ENCODE measurements at regions not wholly inside any gene's neighbourhood (a gene's known extent, or its start where the extent isn't known, plus 50 kb on each side); places are given as distances from the start of the nearest gene placed in this dataset.

GRCh38 chr4:138320030-138320429 lies 77.9 kb upstream of the SLC7A11 start:
- no peak for DNase-seq (ENCODE audit: low read depth)

- no peak for DNase-seq (ENCODE audit: low read depth)
Measured at GRCh38 chr4:138317175-138317748, 75.1 kb upstream of the SLC7A11 start.

GRCh38 chr4:138312536-138312911 lies 70.4 kb upstream of the SLC7A11 start:
- DNase-seq (ENCODE audit: low read depth), result no peak

DNA sequence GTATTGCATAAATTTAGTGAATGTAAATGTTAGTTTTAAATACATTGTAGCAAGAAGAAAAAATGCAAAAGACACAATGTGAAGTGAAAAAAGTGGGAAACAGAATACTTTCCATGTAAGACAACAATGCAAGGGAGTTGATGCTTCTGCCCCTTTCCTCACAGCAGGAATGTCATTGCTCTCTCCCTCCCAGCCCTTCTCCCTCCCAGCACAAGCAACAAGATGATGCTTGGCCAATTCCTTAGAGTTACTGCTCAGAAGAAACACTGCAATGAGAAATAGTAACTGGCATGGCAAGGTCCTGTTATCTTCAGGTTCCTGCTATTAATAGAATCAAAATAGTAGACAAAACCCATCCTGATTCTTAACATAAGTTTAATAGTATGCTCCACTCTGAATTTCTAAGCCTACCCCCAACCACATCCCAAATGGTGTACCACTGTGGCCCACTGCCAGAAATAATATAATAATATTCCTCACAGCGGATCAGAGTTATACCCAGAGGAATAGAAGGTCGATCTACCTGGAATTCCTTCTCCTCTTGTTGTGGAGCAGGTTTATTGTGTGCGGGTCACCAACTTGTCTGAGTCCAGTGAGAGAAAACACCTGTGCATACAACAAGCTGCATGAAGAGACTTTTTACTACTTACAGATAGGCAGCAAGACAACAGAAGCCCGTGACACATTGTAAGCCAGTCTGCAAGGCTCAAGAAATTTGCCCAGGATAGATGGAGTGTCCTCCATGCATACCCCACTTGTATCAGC lies 69.8 kb upstream of the SLC7A11 start:
- DNase-seq (ENCODE audit: low read depth), result no peak

DNA sequence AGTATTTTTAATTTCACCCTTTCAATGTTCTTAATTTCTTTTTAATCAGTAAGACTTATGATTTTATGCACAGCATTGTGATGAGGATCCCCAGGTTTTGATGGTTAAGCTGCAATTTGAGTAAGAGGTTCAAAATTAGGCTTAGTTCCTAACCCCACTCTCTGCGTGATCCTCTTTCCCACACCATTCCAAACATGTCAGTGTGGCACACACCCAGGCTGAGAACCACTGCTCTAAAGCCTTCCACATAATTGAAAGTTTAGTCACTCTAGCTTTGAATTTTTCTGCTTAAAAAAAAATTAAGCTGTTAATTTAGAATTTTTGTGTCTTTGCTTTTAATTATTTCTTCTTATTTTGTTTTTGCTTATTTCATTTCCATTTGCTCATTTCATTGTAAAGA lies 68.8 kb upstream of the SLC7A11 start:
- DNase-seq (ENCODE audit: low read depth), result peak; percentile 69

DNA sequence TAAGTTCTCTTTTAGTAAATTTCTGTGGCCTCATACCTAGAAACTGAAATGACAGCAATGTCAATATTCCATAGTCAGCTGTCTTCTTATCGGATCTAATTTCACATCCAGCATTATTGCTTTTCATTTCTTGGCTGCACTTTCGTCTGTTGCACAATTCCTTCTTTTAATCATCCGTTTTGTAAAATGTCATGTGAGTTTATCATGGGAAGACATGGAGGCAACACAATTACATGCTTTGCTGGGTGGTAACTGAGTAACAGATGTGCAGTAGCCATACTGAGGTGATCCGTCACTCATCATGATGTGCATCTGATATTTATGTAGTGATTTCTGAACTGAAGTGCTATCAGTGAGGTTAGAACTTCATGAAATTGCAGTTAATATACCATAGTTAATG lies 68.3 kb upstream of the SLC7A11 start:
- DNase-seq (ENCODE audit: low read depth), result no peak

- DNase-seq (ENCODE audit: low read depth), result peak; percentile 98
Measured at GRCh38 chr4:138308356-138308755, 66.2 kb upstream of the SLC7A11 start.

- DNase-seq (ENCODE audit: low read depth), result peak; percentile 3
Measured at GRCh38 chr4:138307319-138307718, 65.2 kb upstream of the SLC7A11 start.

GRCh38 chr4:138305050-138305449 lies 62.9 kb upstream of the SLC7A11 start:
- DNase-seq (ENCODE audit: low read depth), result no peak

DNA sequence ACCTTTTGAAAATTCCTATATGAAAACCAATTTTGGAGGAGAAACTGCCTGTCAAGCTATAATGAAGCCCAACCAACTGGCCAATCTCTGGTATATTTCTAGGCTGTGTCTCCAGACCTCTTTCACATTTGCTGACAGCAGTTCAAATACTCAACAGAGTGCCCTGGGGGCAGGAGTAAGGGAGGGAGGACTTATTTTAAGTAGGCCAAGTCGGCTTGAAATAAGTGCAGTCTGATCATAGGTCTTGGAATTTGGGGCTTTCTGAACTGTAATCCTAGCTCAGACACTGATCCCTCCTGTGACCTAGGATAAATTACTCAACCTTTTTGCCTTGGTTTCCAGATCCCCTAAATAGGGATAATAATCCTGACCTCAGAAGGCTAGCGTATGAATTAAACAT lies 59.4 kb upstream of the SLC7A11 start:
- DNase-seq (ENCODE audit: low read depth), result peak; percentile 67

GRCh38 chr4:138300616-138301015 lies 58.5 kb upstream of the SLC7A11 start:
- DNase-seq (ENCODE audit: low read depth), result peak; percentile 42

DNA sequence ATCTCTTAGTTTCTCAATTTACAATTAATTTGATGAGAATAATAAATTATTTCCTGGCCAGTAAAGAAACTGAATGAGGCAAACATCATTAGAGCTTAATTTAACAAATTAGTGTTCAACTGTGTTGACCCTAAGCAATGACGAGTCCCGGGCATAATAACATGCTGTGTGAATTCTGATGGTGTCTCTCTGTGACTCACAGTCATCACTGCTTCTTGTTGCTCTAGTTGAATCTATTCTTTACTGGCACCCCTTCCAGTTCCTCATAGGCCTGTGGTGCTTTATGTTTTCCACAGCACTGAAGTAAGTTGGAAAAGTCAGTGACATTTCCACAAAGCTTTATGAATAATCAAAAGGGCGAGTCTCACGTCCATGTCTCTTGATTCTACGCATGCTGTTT lies 57.7 kb upstream of the SLC7A11 start:
- no peak for DNase-seq (ENCODE audit: low read depth)

DNA sequence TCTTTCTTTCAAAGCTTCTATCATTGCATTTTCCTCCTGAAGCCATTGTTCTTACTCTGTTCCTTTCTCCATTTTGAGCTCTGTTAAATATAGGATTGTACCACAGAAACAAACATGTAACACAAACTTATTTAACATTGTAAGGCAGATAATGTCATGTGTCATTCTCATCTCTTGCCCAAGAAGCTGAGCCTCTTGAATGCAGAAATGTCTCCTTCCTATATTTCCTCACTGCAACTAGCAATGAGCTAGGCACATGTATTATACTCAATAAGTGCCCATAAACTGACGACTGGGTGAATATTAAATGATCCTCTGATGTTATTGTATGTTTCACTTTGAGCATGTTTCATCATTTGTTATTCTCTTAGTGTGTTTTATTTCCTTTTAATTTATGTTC lies 56.7 kb upstream of the SLC7A11 start:
- DNase-seq (ENCODE audit: low read depth), result no peak

DNA sequence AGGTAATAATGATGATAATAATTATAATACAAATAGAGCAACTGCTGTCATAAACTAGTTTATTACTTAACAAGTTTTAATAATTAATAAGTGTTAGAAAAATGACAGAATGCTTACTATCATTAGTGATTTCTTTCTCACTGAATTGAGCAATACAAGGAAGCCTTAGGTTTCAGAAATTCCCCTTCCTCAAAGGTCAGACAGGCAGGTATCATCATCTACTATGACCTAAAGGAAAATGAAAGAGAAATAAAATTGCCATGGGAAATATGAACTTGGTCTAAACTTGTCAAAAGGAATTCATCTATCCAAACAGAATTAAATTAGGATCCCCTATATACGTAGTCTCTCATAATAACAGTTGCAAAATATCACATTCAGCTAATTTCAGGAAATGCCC lies 56.3 kb upstream of the SLC7A11 start:
- no peak for DNase-seq (ENCODE audit: low read depth)

GRCh38 chr4:138297743-138298405 lies 55.7 kb upstream of the SLC7A11 start:
- DNase-seq (ENCODE audit: low read depth), result no peak

DNA sequence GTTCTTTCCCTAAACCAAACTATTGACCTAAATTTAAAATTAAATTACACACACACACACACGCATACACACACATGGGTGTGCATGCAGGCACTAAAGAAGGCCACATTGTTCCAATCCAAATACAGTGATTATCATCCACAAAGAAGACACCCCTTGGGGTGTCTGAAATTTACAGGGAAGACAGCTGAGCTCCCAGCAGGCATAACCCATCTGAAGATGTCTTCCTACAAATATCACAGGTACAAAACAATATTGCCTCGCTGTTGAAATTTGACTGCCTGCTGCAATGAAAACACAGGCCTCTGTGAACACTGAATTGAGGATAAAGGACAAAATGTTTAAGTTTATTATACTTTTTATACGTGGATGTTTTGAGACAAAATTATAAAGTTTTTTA lies 50.2 kb upstream of the SLC7A11 start:
- DNase-seq (ENCODE audit: low read depth), result no peak
